GM18861 (cell line): ENCODE measurements at regions not wholly inside any gene's neighbourhood (a gene's known extent, or its start where the extent isn't known, plus 50 kb on each side); places are given as distances from the start of the nearest gene placed in this dataset.
"Not testable (repeated sequence)": the region's sequence is repeated elsewhere in the genome, so short reads cannot be mapped to it uniquely, and the experiment has no call there.

Experiments used
- ATAC-seq: cut with Tn5 transposase; IDR thresholded peaks from one replicate; pipeline ENCODE4 v1.9.1; 2021; ENCODE audit not compliant: unreplicated experiment

GRCh38 chr16:9663588-9663987 lies 518.6 kb downstream of the GRIN2A start:
- no peak for ATAC-seq

GRCh38 chr16:9665851-9666271 lies 516.4 kb downstream of the GRIN2A start:
- ATAC-seq = no peak

- no peak for ATAC-seq
These were observed 515.3 kb downstream of the GRIN2A start for GRCh38 chr16:9666834-9667480.

GRCh38 chr16:9670033-9670432 lies 512.2 kb downstream of the GRIN2A start:
- ATAC-seq = no peak

- ATAC-seq = not testable (repeated sequence)
These were observed 511.6 kb downstream of the GRIN2A start for GRCh38 chr16:9670616-9671015.

- ATAC-seq = not testable (repeated sequence)
These were observed 505.5 kb downstream of the GRIN2A start for GRCh38 chr16:9676560-9677300.

- ATAC-seq = no peak
These were observed 505.0 kb downstream of the GRIN2A start for GRCh38 chr16:9677301-9677653.

- ATAC-seq = no peak
These were observed 502.9 kb downstream of the GRIN2A start for GRCh38 chr16:9679213-9679767.

- no peak for ATAC-seq
These were observed 502.1 kb downstream of the GRIN2A start for GRCh38 chr16:9680019-9680655.

- ATAC-seq = no peak
These were observed 501.3 kb downstream of the GRIN2A start for GRCh38 chr16:9680968-9681367.

- ATAC-seq = no peak
These were observed 500.7 kb downstream of the GRIN2A start for GRCh38 chr16:9681508-9681907.

- no peak for ATAC-seq
These were observed 499.9 kb downstream of the GRIN2A start for GRCh38 chr16:9682320-9682719.

- no peak for ATAC-seq
These were observed 498.6 kb downstream of the GRIN2A start for GRCh38 chr16:9683677-9684076.

GRCh38 chr16:9687737-9688319 lies 494.4 kb downstream of the GRIN2A start:
- no peak for ATAC-seq

GRCh38 chr16:9689597-9689996 lies 492.6 kb downstream of the GRIN2A start:
- no peak for ATAC-seq

- no peak for ATAC-seq
These were observed 487.1 kb downstream of the GRIN2A start for GRCh38 chr16:9695152-9695551.
